ENCODE measurements at regions not wholly inside any gene's neighbourhood (a gene's known extent, or its start where the extent isn't known, plus 50 kb on each side); places are given as distances from the start of the nearest gene placed in this dataset.

DNA sequence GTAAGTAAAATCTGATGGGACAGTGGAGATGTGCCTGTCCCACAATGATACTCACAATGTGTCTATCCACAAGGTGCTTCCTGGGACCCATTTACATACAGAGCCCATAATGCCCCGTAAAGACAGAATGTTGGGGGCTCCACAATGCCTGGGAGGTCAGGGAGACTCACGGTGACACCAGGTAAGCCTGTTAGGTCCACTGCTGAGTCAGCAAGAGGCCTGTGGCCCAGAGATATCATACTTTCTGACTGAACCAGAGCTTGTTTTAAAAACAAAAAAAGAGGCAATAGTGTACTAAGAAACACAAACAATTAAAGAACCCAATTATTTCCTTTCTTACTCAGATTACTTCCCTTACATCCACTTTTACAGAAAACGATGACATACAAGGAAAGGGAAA, 771.1 kb upstream of the ID2 start:
- TF ChIP-seq, protein P1, sequence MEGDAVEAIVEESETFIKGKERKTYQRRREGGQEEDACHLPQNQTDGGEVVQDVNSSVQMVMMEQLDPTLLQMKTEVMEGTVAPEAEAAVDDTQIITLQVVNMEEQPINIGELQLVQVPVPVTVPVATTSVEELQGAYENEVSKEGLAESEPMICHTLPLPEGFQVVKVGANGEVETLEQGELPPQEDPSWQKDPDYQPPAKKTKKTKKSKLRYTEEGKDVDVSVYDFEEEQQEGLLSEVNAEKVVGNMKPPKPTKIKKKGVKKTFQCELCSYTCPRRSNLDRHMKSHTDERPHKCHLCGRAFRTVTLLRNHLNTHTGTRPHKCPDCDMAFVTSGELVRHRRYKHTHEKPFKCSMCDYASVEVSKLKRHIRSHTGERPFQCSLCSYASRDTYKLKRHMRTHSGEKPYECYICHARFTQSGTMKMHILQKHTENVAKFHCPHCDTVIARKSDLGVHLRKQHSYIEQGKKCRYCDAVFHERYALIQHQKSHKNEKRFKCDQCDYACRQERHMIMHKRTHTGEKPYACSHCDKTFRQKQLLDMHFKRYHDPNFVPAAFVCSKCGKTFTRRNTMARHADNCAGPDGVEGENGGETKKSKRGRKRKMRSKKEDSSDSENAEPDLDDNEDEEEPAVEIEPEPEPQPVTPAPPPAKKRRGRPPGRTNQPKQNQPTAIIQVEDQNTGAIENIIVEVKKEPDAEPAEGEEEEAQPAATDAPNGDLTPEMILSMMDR (IDR thresholded peaks at IDR 0.05): no peak
- TF ChIP-seq POLR2A (IDR thresholded peaks at IDR 0.05): no peak
